ENCODE measurements at regions not wholly inside any gene's neighbourhood (a gene's known extent, or its start where the extent isn't known, plus 50 kb on each side); places are given as distances from the start of the nearest gene placed in this dataset.

DNA sequence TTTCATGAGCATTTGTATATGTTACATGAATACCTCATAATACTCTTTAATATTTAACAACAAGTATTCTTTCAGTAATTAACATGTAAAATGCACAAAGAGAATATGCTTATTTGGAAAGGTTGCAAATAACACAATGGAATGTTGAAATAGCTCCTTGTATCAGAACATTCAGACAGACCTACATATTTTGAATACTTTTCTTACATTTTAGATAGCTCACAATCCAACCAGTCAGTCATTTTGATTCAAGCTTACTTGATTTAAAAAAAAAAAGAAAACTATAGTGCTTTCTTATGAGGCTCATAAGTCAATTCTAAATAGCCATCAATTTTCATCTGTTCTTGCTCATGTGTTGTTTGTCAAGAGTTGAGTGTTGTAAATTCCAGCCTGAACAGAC is 518.8 kb downstream of the ADGRL2 start:
- no peaks in the 10 kb centered on the region for H3K4me1 Mint-ChIP-seq (ENCODE audit: low read depth)
- intact Hi-C loops (cut with micrococcal nuclease), result no loop called here
- no peaks in the 10 kb centered on the region for H3K36me3 Mint-ChIP-seq (ENCODE audit: low read depth)
- no peaks in the 10 kb centered on the region for H3K9me3 Mint-ChIP-seq
- H3K4me3 Mint-ChIP-seq (ENCODE audit: low read depth), result no peak overlapping the region
- H3K27ac Mint-ChIP-seq, result no peak overlapping the region
- no peak for DNase-seq (ENCODE audit: low spot score)
- no peaks in the 10 kb centered on the region for H3K27me3 Mint-ChIP-seq (ENCODE audit: low read depth)

DNA sequence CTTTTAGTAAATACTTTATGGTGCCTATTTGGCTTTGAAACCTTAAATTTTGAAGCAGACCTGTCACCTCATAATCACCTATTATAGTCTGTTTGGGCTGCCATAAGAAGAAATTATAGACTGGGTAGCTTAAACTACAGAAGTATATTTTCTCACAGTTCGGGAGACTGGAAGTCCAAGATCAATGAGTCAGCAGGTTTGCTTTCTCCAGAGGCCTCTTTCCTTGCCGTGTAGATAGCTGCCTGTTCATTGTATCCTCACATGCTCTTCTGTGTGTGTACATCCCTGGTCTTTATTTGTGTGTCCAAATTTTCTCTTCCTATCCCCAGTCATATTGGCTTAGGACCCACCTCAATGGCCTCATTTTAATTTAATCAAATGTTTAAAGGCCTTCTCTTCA is 518.2 kb downstream of the ADGRL2 start:
- Mint-ChIP-seq H3K27me3 (ENCODE audit: low read depth) (no peaks in the 10 kb centered on the region), H3K4me3 (ENCODE audit: low read depth) (no peak overlapping the region)

DNA sequence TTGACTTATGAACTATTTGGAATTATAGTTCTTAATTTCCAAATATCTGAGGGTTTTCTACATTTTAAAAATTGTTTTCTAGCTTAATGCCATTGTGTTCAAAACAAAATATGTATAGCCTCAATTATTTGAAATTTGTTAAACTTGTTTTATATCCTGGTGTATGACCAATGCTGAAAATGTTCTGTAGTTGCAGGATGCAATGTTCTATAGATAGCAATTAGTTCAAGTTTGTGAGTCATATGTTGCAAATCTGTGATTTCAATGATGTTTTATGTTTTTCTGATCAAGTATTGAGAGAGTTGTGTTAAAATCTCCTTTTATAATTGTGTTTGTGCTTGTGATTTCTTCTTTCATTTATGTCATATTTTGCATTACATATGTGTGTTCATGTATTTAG is 517.5 kb downstream of the ADGRL2 start:
- Mint-ChIP-seq H3K9me3 (no peaks in the 10 kb centered on the region), H3K4me3 (ENCODE audit: low read depth) (no peak overlapping the region), H3K36me3 (ENCODE audit: low read depth) (no peaks in the 10 kb centered on the region), H3K27ac (no peak overlapping the region), H3K27me3 (ENCODE audit: low read depth) (no peaks in the 10 kb centered on the region), H3K4me1 (ENCODE audit: low read depth) (no peaks in the 10 kb centered on the region)
- no peak for DNase-seq (ENCODE audit: low spot score)
- intact Hi-C loops (cut with micrococcal nuclease), result no loop called here

More for the DNA sequence above, 518.2 kb downstream of the ADGRL2 start:
- H3K9me3 Mint-ChIP-seq, result no peaks in the 10 kb centered on the region
- no peaks in the 10 kb centered on the region for H3K4me1 Mint-ChIP-seq (ENCODE audit: low read depth)
- H3K27ac Mint-ChIP-seq, result no peak overlapping the region
- intact Hi-C loops (cut with micrococcal nuclease), result no loop called here
- no peaks in the 10 kb centered on the region for H3K36me3 Mint-ChIP-seq (ENCODE audit: low read depth)
- DNase-seq (ENCODE audit: low spot score), result no peak

DNA sequence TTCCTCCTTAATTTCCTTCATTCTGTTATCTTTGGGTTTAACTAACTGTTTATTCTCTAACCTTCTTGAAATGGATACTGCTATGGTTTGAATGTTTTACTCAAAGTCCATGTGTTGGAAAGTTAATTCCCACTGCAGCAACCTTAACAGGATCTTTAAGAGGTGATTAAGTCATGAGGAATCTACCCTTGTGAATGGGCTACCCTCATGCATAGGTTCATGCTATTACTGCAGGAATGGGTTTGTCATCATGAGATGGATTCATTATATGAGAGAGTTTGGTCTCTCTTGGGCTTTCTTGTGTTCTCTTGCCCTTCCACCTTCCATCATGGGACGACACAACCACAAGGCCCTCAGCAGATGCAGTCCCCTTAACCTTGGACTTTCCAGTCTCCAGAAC is 516.9 kb downstream of the ADGRL2 start:
- no peaks in the 10 kb centered on the region for H3K4me1 Mint-ChIP-seq (ENCODE audit: low read depth)
- no peaks in the 10 kb centered on the region for H3K36me3 Mint-ChIP-seq (ENCODE audit: low read depth)
- H3K27me3 Mint-ChIP-seq (ENCODE audit: low read depth), result no peaks in the 10 kb centered on the region
- DNase-seq (ENCODE audit: low spot score), result no peak
- no peaks in the 10 kb centered on the region for H3K9me3 Mint-ChIP-seq
- no peak overlapping the region for H3K4me3 Mint-ChIP-seq (ENCODE audit: low read depth)
- intact Hi-C loops (cut with micrococcal nuclease), result no loop called here
- H3K27ac Mint-ChIP-seq, result no peak overlapping the region

DNA sequence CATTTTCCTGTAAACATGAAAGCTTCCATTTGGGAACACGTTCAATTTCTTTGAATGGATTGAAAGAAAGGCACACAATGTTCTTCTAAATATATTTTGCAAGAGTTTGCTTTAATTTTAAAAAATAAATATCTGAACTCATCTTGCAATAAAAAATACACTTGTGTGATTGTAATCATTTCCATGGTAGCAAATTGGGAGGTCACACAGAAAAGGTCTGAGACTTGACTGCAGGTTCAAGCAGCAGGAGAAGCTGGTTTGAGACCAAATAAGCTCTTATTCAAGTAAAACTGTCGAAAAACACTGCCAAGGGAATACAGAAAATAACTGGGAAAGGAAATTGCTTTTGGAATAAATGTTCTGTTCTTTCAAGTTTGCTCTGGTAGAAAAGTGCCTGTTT is 498.9 kb downstream of the ADGRL2 start:
- intact Hi-C loops (cut with micrococcal nuclease), result no loop called here

DNA sequence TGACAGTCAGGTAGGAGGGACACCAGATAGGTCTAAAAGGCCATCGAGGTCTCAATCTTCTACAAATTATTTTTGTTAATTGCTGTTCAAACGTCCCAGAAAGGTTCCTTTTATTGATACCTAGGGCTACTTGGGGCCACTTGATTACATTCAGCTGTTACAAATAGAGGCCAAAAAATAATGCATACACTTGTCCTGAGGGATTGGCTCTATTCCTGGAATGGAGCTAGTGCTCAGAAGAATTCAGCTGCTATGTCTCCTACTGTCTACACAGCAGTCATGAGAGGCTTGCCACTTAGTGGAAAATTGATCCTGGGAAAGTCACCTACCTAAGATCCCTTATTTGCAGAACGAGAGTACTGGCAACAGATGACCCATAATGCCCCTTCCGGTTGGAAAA is 498.3 kb downstream of the ADGRL2 start:
- no peaks in the 10 kb centered on the region for H3K36me3 Mint-ChIP-seq (ENCODE audit: low read depth)
- intact Hi-C loops (cut with micrococcal nuclease), result no loop called here
- H3K4me1 Mint-ChIP-seq (ENCODE audit: low read depth), result no peaks in the 10 kb centered on the region
- DNase-seq (ENCODE audit: low spot score), result no peak
- no peak overlapping the region for H3K27ac Mint-ChIP-seq
- H3K27me3 Mint-ChIP-seq (ENCODE audit: low read depth), result no peaks in the 10 kb centered on the region
- H3K9me3 Mint-ChIP-seq, result no peaks in the 10 kb centered on the region
- no peak overlapping the region for H3K4me3 Mint-ChIP-seq (ENCODE audit: low read depth)

More for the DNA sequence above, 498.9 kb downstream of the ADGRL2 start:
- H3K9me3 Mint-ChIP-seq, result no peaks in the 10 kb centered on the region
- H3K4me3 Mint-ChIP-seq (ENCODE audit: low read depth), result no peak overlapping the region
- H3K27me3 Mint-ChIP-seq (ENCODE audit: low read depth), result no peaks in the 10 kb centered on the region
- DNase-seq (ENCODE audit: low spot score), result no peak
- H3K27ac Mint-ChIP-seq, result no peak overlapping the region
- no peaks in the 10 kb centered on the region for H3K36me3 Mint-ChIP-seq (ENCODE audit: low read depth)
- no peaks in the 10 kb centered on the region for H3K4me1 Mint-ChIP-seq (ENCODE audit: low read depth)

DNA sequence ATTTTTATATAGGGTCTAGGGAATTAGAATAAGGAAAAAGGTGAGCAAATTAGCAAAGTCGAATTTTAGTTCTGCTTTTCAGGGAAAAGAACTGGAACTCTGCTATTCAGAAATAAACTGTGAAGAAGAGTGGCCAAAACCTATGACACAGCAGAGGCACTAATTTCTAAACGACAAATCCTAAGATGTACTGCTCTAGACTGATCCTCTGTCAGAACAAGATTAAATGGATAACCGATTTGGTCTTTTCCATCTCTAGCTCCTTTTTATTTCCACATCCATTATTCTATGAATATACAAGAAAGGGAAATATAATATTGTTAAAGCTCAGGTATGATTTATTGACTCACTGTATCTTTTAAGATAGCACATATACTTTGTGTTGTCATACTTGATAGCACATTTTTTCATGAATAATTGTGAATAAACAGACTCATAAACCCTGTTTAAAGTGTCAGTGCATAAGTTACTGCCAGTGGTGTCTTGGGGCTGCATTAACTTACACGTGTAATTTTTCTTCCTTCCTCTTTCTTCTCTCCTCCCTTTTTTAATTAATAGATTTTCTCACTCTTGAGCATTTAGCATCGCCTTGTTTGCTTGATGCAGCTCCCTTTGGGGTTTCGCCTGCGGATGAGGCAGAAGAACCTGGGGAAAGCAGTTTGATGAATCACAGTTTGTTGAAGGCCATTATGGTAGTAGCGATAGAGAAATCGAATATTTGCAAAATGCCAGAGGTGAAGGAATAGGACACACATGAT is 496.6 kb downstream of the ADGRL2 start:
- no peak overlapping the region for H3K27ac Mint-ChIP-seq
- H3K9me3 Mint-ChIP-seq, result no peaks in the 10 kb centered on the region
- H3K27me3 Mint-ChIP-seq (ENCODE audit: low read depth), result no peaks in the 10 kb centered on the region
- no peak for DNase-seq (ENCODE audit: low spot score)
- intact Hi-C loops (cut with micrococcal nuclease), result no loop called here
- H3K4me1 Mint-ChIP-seq (ENCODE audit: low read depth), result no peaks in the 10 kb centered on the region
- no peak overlapping the region for H3K4me3 Mint-ChIP-seq (ENCODE audit: low read depth)
- no peaks in the 10 kb centered on the region for H3K36me3 Mint-ChIP-seq (ENCODE audit: low read depth)

DNA sequence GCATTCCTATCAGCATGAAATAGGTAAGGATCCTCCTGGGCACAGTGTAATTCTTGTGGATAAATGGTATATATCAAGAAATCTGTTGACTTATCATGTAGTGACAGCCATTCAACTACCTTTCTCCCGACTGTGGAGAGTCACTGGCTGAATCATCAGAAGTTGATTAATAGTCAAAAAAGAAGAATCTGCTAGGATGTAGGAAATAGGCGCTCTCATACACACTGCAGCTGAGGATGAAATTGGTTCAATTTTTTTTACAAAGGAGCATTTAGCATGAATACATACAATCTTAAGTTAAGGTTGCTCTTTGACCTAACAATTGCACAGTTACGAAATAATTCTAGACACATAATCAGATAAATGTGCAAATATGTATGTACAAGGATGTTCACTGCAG is 486.8 kb downstream of the ADGRL2 start:
- intact Hi-C loops (cut with micrococcal nuclease), result no loop called here
- DNase-seq (ENCODE audit: low spot score), result no peak
- Mint-ChIP-seq H3K9me3 (no peaks in the 10 kb centered on the region), H3K27me3 (ENCODE audit: low read depth) (no peaks in the 10 kb centered on the region), H3K4me1 (ENCODE audit: low read depth) (no peaks in the 10 kb centered on the region), H3K4me3 (ENCODE audit: low read depth) (no peak overlapping the region), H3K36me3 (ENCODE audit: low read depth) (no peaks in the 10 kb centered on the region), H3K27ac (no peak overlapping the region)

DNA sequence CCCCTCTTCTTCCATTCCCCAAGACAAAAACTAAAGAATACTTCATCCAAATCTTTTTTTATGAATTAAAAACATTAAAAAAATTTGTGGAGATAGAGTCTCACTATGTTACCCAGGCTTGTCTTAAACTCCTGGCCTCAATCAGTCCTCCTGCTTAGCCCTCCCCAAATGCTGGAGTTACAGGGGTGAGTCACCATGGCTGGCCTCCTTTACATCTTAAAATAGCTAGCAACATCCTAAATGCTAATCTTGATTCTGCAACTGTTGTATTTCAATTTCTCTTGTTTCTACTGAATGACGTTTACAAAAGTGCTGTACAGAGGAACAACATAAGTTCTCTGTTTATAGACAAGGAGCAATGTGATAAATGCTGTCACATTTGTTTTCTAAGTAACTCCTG is 483.5 kb downstream of the ADGRL2 start:
- no peaks in the 10 kb centered on the region for H3K27me3 Mint-ChIP-seq (ENCODE audit: low read depth)
- H3K9me3 Mint-ChIP-seq, result peaks cover 6% of the 10 kb centered on the region
- H3K36me3 Mint-ChIP-seq (ENCODE audit: low read depth), result no peaks in the 10 kb centered on the region
- intact Hi-C loops (cut with micrococcal nuclease), result no loop called here
- H3K4me1 Mint-ChIP-seq (ENCODE audit: low read depth), result no peaks in the 10 kb centered on the region
- DNase-seq (ENCODE audit: low spot score), result no peak
- no peak overlapping the region for H3K4me3 Mint-ChIP-seq (ENCODE audit: low read depth)
- H3K27ac Mint-ChIP-seq, result no peak overlapping the region

DNA sequence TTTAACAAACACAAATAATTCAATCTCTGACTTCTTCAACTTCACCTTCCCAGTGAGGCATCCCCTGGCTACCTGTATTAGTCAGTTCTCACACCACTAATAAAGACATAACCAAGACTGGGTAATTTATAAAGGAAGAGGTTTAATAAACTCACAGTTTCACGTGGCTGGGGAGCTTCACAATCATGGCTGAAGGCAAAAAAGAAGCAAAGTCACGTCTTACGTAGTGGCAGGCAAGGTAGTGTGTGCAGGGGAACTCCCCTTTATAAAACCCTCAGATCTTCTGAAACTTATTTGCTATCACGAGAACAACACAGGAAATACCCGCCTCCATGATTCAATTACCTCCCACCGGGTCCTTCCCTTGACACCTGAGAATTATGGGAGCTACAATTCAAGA is 478.5 kb downstream of the ADGRL2 start:
- DNase-seq (ENCODE audit: low spot score), result no peak
- intact Hi-C loops (cut with micrococcal nuclease), result no loop called here

DNA sequence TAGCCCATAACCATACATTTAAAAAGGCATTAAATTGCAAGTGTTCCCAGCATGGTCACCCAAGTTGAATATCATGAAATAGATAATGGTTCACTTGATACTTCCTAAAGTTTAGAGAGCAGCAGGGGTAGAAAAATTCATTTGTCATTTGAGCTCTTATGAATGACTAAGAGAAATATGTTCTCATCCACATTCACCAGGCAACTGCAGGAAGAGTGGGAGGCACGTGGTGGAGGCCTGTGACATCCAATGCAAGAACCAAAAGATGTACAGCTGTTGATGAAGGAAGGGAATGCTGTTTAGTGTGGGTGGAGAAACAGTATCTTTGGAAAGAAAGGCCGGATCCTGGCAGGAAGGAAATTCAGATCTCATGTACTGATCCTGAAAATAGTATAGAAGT is 473.1 kb downstream of the ADGRL2 start:
- intact Hi-C loops (cut with micrococcal nuclease), result no loop called here
- no peak for DNase-seq (ENCODE audit: low spot score)
- H3K36me3 Mint-ChIP-seq (ENCODE audit: low read depth), result no peaks in the 10 kb centered on the region
- no peaks in the 10 kb centered on the region for H3K27me3 Mint-ChIP-seq (ENCODE audit: low read depth)
- no peaks in the 10 kb centered on the region for H3K9me3 Mint-ChIP-seq
- no peaks in the 10 kb centered on the region for H3K4me1 Mint-ChIP-seq (ENCODE audit: low read depth)
- H3K4me3 Mint-ChIP-seq (ENCODE audit: low read depth), result no peak overlapping the region
- no peak overlapping the region for H3K27ac Mint-ChIP-seq

More for the DNA sequence above, 478.5 kb downstream of the ADGRL2 start:
- Mint-ChIP-seq H3K36me3 (ENCODE audit: low read depth) (no peaks in the 10 kb centered on the region), H3K27me3 (ENCODE audit: low read depth) (no peaks in the 10 kb centered on the region), H3K4me1 (ENCODE audit: low read depth) (no peaks in the 10 kb centered on the region), H3K27ac (no peak overlapping the region), H3K9me3 (peaks cover 6% of the 10 kb centered on the region), H3K4me3 (ENCODE audit: low read depth) (no peak overlapping the region)

DNA sequence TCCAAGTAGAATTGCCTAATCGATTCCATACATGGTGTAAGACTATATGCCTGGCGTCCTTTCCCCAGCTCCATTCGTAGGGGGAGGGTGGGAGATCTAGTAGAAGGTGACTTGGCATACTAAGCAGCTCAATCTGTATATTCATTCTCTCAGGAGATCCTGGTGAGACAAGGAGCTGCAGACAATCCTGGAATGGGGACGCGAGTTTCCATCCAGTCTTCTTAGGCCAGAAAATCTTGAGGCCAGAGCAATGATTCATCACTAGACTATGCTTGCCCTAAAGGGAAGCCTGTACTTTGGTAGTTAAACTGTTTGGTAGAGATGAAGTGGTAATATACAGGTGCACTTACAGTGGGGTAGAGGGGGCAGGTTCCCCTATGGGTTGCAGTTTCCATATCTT is 468.7 kb downstream of the ADGRL2 start:
- Mint-ChIP-seq H3K36me3 (ENCODE audit: low read depth) (no peaks in the 10 kb centered on the region), H3K4me3 (ENCODE audit: low read depth) (no peak overlapping the region), H3K9me3 (no peaks in the 10 kb centered on the region), H3K4me1 (ENCODE audit: low read depth) (no peaks in the 10 kb centered on the region), H3K27me3 (ENCODE audit: low read depth) (no peaks in the 10 kb centered on the region), H3K27ac (no peak overlapping the region)
- no peak for DNase-seq (ENCODE audit: low spot score)
- intact Hi-C loops (cut with micrococcal nuclease), result no loop called here

DNA sequence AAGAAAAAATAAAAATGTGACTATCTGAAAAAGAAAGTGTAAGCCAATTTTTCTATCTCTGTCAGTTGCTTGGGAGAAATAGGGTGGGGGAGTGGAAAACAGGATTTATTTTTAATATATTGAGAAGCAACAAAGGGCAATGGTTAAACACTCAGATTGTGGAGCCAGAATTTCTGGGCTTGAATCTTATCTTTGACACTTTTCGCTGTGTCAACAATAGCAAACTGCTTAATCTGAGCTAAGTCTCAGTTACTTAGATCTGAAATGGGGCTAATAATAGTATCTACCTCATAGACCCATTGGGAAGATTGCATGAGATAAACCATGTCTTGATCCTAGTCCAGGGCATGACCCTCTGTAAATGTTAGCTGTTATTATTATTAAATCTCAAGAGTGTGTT is 468.1 kb downstream of the ADGRL2 start:
- H3K4me1 Mint-ChIP-seq (ENCODE audit: low read depth), result no peaks in the 10 kb centered on the region
- no peaks in the 10 kb centered on the region for H3K9me3 Mint-ChIP-seq
- no peak for DNase-seq (ENCODE audit: low spot score)
- no peaks in the 10 kb centered on the region for H3K27me3 Mint-ChIP-seq (ENCODE audit: low read depth)
- intact Hi-C loops (cut with micrococcal nuclease), result no loop called here
- no peak overlapping the region for H3K27ac Mint-ChIP-seq
- no peak overlapping the region for H3K4me3 Mint-ChIP-seq (ENCODE audit: low read depth)
- no peaks in the 10 kb centered on the region for H3K36me3 Mint-ChIP-seq (ENCODE audit: low read depth)

DNA sequence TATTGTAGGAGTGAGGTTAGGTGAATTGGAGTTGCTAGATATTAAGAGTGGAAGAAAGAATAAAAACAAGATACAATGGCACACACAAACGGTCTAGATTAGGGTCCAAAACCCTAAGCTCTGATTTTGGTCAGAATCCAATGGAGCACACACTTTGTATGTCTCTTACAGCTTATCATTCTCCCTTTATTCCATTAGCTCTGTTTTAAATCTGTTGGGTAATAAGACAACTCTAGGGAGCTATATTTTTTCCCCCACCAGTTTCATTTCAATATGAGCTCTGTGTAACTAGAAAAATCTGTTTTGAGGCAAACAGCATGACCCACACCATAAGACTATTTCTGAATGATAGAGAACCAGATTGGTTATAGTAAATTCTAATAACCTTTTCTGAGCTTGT is 465.6 kb downstream of the ADGRL2 start:
- no peaks in the 10 kb centered on the region for H3K4me1 Mint-ChIP-seq (ENCODE audit: low read depth)
- DNase-seq (ENCODE audit: low spot score), result no peak
- H3K27ac Mint-ChIP-seq, result no peak overlapping the region
- intact Hi-C loops (cut with micrococcal nuclease), result no loop called here
- H3K9me3 Mint-ChIP-seq, result no peaks in the 10 kb centered on the region
- H3K36me3 Mint-ChIP-seq (ENCODE audit: low read depth), result no peaks in the 10 kb centered on the region
- no peak overlapping the region for H3K4me3 Mint-ChIP-seq (ENCODE audit: low read depth)
- no peaks in the 10 kb centered on the region for H3K27me3 Mint-ChIP-seq (ENCODE audit: low read depth)

Data from activated T-helper 2 cell treated with anti-CD3 and anti-CD28 coated beads, Interferon-gamma antibody, Interleukin-2, Interleukin-4, amounts not matched to agents 10 μg/mL and 5 μg/mL and 100 μg/mL, durations not matched to agents 14 hours and 24 hours and 36 hours (primary cell).